K562 (cell line): ENCODE measurements at regions not wholly inside any gene's neighbourhood (a gene's known extent, or its start where the extent isn't known, plus 50 kb on each side); places are given as distances from the start of the nearest gene placed in this dataset.

Experiments
- CHD1 ChIP-seq: fragments of 200-600 bp; sonication (generic); IDR thresholded peaks from one replicate; pipeline ENCODE4 v1.6.1; 2012; ENCODE audit warnings: mild to moderate bottlenecking, moderate library complexity, low read length, inconsistent platforms
- DPF2 ChIP-seq: fragments of 450-650 bp; IDR thresholded peaks from 2 replicates; pipeline ENCODE4 v1.6.1; 2016
- JUN ChIP-seq, 2 experiments: sonication (generic) in 1 of 2; formaldehyde crosslinking in 1 of 2; IDR thresholded peaks; 2 replicates each; pipeline versions ENCODE4 v1.6.1 to v1.8.0; 2012 to 2022; ENCODE audit warnings: borderline replicate concordance in 2 of 2, mild to moderate bottlenecking in 2 of 2, improper control_type of control experiment in 1 of 2, low read depth in 1 of 2, low read length in 1 of 2, missing genetic modification reagents in 1 of 2
- POLR2A ChIP-seq: fragments of 450-650 bp; conservative IDR thresholded peaks from 2 replicates; pipeline ENCODE4 v1.6.1; 2016
- RBBP5 ChIP-seq: fragments of 200-600 bp; sonication (generic); IDR thresholded peaks from 2 replicates; pipeline ENCODE4 v1.6.1; 2012; ENCODE audit warnings: borderline replicate concordance, mild to moderate bottlenecking, low read length, control low read depth, inconsistent platforms; ENCODE audit not compliant: insufficient read depth, poor library complexity, severe bottlenecking
- RCOR1 ChIP-seq, 2 experiments: IDR thresholded peaks; 2 replicates each; pipeline ENCODE4 v1.6.1; 2012; ENCODE audit warnings: low read depth in 2 of 2, low read length in 2 of 2, borderline replicate concordance in 1 of 2, improper control_type of control experiment in 1 of 2
- SMARCB1 ChIP-seq: IDR thresholded peaks from 2 replicates; pipeline ENCODE4 v1.6.1; 2011; ENCODE audit warnings: improper control_type of control experiment, low read depth; ENCODE audit not compliant: insufficient read length

GRCh38 chr1:175802407-175803123 lies 59.2 kb upstream of the TNR start:
- TF ChIP-seq RBBP5 (no peak), DPF2 (no peak), JUN (IDR thresholded peaks at IDR 0.05; ENCODE audit: borderline replicate concordance, low read depth, low read length) (no peak), JUN (CRISPR knock-in tag; IDR thresholded peaks at IDR 0.05; ENCODE audit: borderline replicate concordance) (no peak), SMARCB1 (no peak), CHD1 (no peak), RCOR1 (IDR thresholded peaks at IDR 0.05; ENCODE audit: borderline replicate concordance in 1 of 2, low read depth in 2 of 2, low read length in 2 of 2) (no peak), POLR2A (no peak)
